NT2/D1 (cell line): ENCODE measurements at regions not wholly inside any gene's neighbourhood (a gene's known extent, or its start where the extent isn't known, plus 50 kb on each side); places are given as distances from the start of the nearest gene placed in this dataset.

Experiments
- DNase-seq: peaks from one replicate; pipeline ENCODE4 v3.0.0-alpha.2; 2011; ENCODE audit warnings: low read depth, low spot score
- H3K27me3 ChIP-seq: 2 replicates; pipeline ENCODE4 v1.6.0; 2011; ENCODE audit warnings: mild to moderate bottlenecking; ENCODE audit not compliant: insufficient read length, insufficient read depth
- H3K36me3 ChIP-seq: 2 replicates; pipeline ENCODE4 v1.6.1; 2011; ENCODE audit warnings: mild to moderate bottlenecking, low read length, mixed read lengths; ENCODE audit not compliant: insufficient read depth, insufficient read length
- H3K4me1 ChIP-seq: 2 replicates; pipeline ENCODE4 v1.5.1; 2011; ENCODE audit not compliant: insufficient read depth, insufficient read length
- H3K4me3 ChIP-seq: 2 replicates; pipeline ENCODE4 v1.5.1; 2011; ENCODE audit warnings: low read depth; ENCODE audit not compliant: insufficient read length
- H3K9ac ChIP-seq: 2 replicates; pipeline ENCODE4 v1.6.0; 2011; ENCODE audit warnings: low read depth; ENCODE audit not compliant: insufficient read length
- H3K9me3 ChIP-seq: 2 replicates; pipeline ENCODE4 v1.5.1; 2011; ENCODE audit warnings: mild to moderate bottlenecking, low read length; ENCODE audit not compliant: insufficient read depth
- SUZ12 ChIP-seq: IDR thresholded peaks from 2 replicates; pipeline ENCODE4 v1.6.1; 2011; ENCODE audit not compliant: insufficient read length, insufficient read depth; ENCODE audit errors: extremely low read depth
- YY1 ChIP-seq: IDR thresholded peaks from 2 replicates; pipeline ENCODE4 v1.6.1; 2011; ENCODE audit not compliant: insufficient read length, insufficient read depth
- ZNF274 ChIP-seq: IDR thresholded peaks from 2 replicates; pipeline ENCODE4 v1.6.1; 2011; ENCODE audit warnings: mild to moderate bottlenecking, low read depth, low read length

GRCh38 chr12:24373004-24373403 is 423.5 kb upstream of the SOX5 start:
- no peak overlapping the region for H3K4me3 ChIP-seq
- H3K36me3 ChIP-seq = no peaks in the 10 kb centered on the region
- no peaks in the 10 kb centered on the region for H3K9me3 ChIP-seq
- no peak overlapping the region for H3K9ac ChIP-seq
- H3K4me1 ChIP-seq = no peaks in the 10 kb centered on the region
- no peaks in the 10 kb centered on the region for H3K27me3 ChIP-seq
- DNase-seq = no peak
- TF ChIP-seq SUZ12 (no peak), YY1 (no peak), ZNF274 (no peak)

- TF ChIP-seq YY1 = no peak
- no peak for TF ChIP-seq ZNF274
- no peak for TF ChIP-seq SUZ12
- no peaks in the 10 kb centered on the region for H3K27me3 ChIP-seq
- H3K9me3 ChIP-seq = no peaks in the 10 kb centered on the region
- no peaks in the 10 kb centered on the region for H3K4me1 ChIP-seq
- H3K4me3 ChIP-seq = no peak overlapping the region
- H3K36me3 ChIP-seq = no peaks in the 10 kb centered on the region
- no peak for DNase-seq
- H3K9ac ChIP-seq = no peak overlapping the region
Observed at GRCh38 chr12:24366514-24366913, 417.0 kb upstream of the SOX5 start.

- DNase-seq = no peak
- Histone ChIP-seq H3K27me3 (no peaks in the 10 kb centered on the region), H3K4me1 (no peaks in the 10 kb centered on the region)
Observed at GRCh38 chr12:24364921-24365320, 415.5 kb upstream of the SOX5 start.

DNA sequence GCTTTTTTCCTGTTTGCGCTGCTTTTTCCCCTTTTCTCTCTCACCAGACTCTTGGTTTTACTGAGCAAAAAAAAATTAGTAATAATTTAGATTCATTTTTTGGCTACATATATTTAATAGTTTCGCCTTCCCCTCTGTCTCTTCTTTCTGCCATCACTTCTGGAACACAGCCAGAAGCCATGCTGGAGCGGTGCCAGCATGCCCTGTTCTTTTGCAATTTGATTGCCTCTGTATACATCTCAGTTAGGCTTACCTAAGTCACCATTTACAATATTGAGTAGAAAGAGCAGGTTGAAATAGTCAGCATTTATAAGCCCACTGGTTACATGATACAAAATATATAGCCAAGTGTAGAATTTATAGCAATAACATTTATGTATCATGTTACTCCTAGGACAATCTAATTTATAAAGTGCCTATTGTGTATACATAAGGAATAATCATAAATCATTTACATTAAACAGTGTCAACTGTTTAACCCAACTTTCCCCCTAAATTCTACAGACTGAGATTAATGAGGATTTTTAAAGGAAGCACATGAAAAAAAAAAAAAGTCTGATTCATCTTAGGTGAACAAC is 413.8 kb upstream of the SOX5 start:
- TF ChIP-seq ZNF274 (no peak), SUZ12 (no peak), YY1 (no peak)

More at GRCh38 chr12:24364921-24365320, 415.5 kb upstream of the SOX5 start:
- no peak overlapping the region for H3K4me3 ChIP-seq
- no peak overlapping the region for H3K9ac ChIP-seq
- no peaks in the 10 kb centered on the region for H3K36me3 ChIP-seq
- TF ChIP-seq YY1 (no peak), ZNF274 (no peak), SUZ12 (no peak)
- no peaks in the 10 kb centered on the region for H3K9me3 ChIP-seq

DNA sequence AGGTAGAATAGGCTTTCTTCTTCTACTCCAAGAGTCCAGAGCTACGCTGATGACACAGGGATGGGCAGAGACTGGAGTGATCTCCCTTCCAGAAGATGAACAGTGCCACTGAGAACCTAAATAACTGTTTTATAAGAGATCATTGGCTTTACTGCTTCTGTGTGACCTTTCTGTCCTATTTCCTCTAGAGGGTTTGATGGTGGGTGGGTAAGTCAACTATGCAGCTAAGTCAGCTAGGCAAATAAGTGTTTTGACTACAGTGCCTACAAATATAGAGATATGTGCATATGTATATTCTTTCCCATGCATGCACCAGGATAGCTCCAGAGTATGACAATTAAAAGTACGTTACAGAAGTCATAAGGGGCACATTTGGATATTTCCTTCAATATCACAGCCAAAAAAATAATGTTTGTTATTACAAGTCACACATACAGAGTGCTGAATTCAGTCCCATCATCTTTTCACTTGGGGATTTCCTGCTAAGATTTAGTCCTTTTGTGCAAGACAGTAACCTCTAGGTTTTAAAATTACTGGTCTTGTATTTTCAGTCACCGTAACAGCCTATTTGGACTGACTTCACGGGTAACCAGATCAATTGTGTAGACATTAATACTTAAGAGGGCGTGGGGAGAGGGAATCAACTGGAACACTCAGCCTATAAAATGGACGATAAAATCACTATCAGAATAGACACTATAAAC is 412.6 kb upstream of the SOX5 start:
- Histone ChIP-seq H3K9ac (no peak overlapping the region), H3K27me3 (no peaks in the 10 kb centered on the region), H3K4me1 (no peaks in the 10 kb centered on the region), H3K36me3 (no peaks in the 10 kb centered on the region), H3K9me3 (no peaks in the 10 kb centered on the region), H3K4me3 (no peak overlapping the region)
- TF ChIP-seq YY1 = no peak
- no peak for TF ChIP-seq SUZ12
- no peak for TF ChIP-seq ZNF274
- DNase-seq = no peak

More for the DNA sequence above, 413.8 kb upstream of the SOX5 start:
- DNase-seq = no peak
- H3K27me3 ChIP-seq = no peaks in the 10 kb centered on the region
- H3K9ac ChIP-seq = no peak overlapping the region
- no peaks in the 10 kb centered on the region for H3K36me3 ChIP-seq
- H3K4me1 ChIP-seq = no peaks in the 10 kb centered on the region
- H3K9me3 ChIP-seq = no peaks in the 10 kb centered on the region
- no peak overlapping the region for H3K4me3 ChIP-seq

GRCh38 chr12:24360907-24361306 is 411.4 kb upstream of the SOX5 start:
- no peaks in the 10 kb centered on the region for H3K27me3 ChIP-seq
- no peak overlapping the region for H3K9ac ChIP-seq
- DNase-seq = no peak
- H3K4me1 ChIP-seq = no peaks in the 10 kb centered on the region
- TF ChIP-seq ZNF274 (no peak), YY1 (no peak), SUZ12 (no peak)
- H3K36me3 ChIP-seq = no peaks in the 10 kb centered on the region
- no peak overlapping the region for H3K4me3 ChIP-seq
- no peaks in the 10 kb centered on the region for H3K9me3 ChIP-seq

- no peak for TF ChIP-seq SUZ12
- TF ChIP-seq YY1 = no peak
- no peak for TF ChIP-seq ZNF274
- Histone ChIP-seq H3K9ac (no peak overlapping the region), H3K27me3 (no peaks in the 10 kb centered on the region), H3K4me1 (no peaks in the 10 kb centered on the region), H3K9me3 (no peaks in the 10 kb centered on the region), H3K4me3 (no peak overlapping the region), H3K36me3 (no peaks in the 10 kb centered on the region)
- no peak for DNase-seq
Observed at GRCh38 chr12:24360461-24360860, 411.0 kb upstream of the SOX5 start.
